H9 (cell line): ENCODE measurements at regions not wholly inside any gene's neighbourhood (a gene's known extent, or its start where the extent isn't known, plus 50 kb on each side); places are given as distances from the start of the nearest gene placed in this dataset.

Experiments used
- DNase-seq: peaks from one replicate; pipeline ENCODE4 v3.0.0-alpha.2; 2017
- H2AFZ ChIP-seq: one replicate; pipeline ENCODE4 v1.6.1; 2013; ENCODE audit warnings: mild to moderate bottlenecking, low read length, control low read depth, moderate library complexity
- H2AK5ac ChIP-seq: 2 replicates; pipeline ENCODE4 v1.6.1; 2013; ENCODE audit warnings: low read length, control low read depth, mixed read lengths; ENCODE audit not compliant: insufficient read length
- H2BK120ac ChIP-seq: one replicate; pipeline ENCODE4 v1.6.1; 2013; ENCODE audit warnings: low read depth, mild to moderate bottlenecking, low read length, control low read depth, inconsistent platforms; ENCODE audit not compliant: poor library complexity, severe bottlenecking
- H2BK12ac ChIP-seq: 2 replicates; pipeline ENCODE4 v1.6.1; 2013; ENCODE audit warnings: low read length, control low read depth, mixed read lengths, low read depth; ENCODE audit not compliant: insufficient read length
- H2BK15ac ChIP-seq: 2 replicates; pipeline ENCODE4 v1.6.1; 2013; ENCODE audit warnings: low read depth, low read length, control low read depth
- H2BK20ac ChIP-seq: one replicate; pipeline ENCODE4 v1.6.1; 2013; ENCODE audit warnings: low read depth, mild to moderate bottlenecking, low read length, control low read depth, inconsistent platforms; ENCODE audit not compliant: poor library complexity, severe bottlenecking
- H2BK5ac ChIP-seq: 2 replicates; pipeline ENCODE4 v1.6.1; 2013; ENCODE audit warnings: low read length, control low read depth, mixed read lengths; ENCODE audit not compliant: insufficient read length
- H3K14ac ChIP-seq: 2 replicates; pipeline ENCODE4 v1.6.1; 2013; ENCODE audit warnings: low read length, control low read depth; ENCODE audit not compliant: insufficient read depth
- H3K18ac ChIP-seq: 2 replicates; pipeline ENCODE4 v1.6.1; 2013; ENCODE audit warnings: low read depth, mild to moderate bottlenecking, mixed read lengths, low read length, control low read depth; ENCODE audit not compliant: insufficient read length
- H3K23ac ChIP-seq: 2 replicates; pipeline ENCODE4 v1.6.1; 2013; ENCODE audit warnings: low read length, control low read depth, mixed read lengths, low read depth; ENCODE audit not compliant: insufficient read length
- H3K23me2 ChIP-seq: 2 replicates; pipeline ENCODE4 v1.6.1; 2013; ENCODE audit warnings: low read depth, mild to moderate bottlenecking, mixed read lengths, low read length, control low read depth; ENCODE audit not compliant: insufficient read length, poor library complexity, severe bottlenecking
- H3K27ac ChIP-seq: 2 replicates; pipeline ENCODE4 v1.5.1; 2013; ENCODE audit warnings: low read length, control low read depth, mixed read lengths, low read depth; ENCODE audit not compliant: insufficient read length
- H3K27me3 ChIP-seq: 2 replicates; pipeline ENCODE4 v1.6.1; 2013; ENCODE audit warnings: low read length, control low read depth, inconsistent platforms; ENCODE audit not compliant: insufficient read depth
- H3K4ac ChIP-seq: 2 replicates; pipeline ENCODE4 v1.6.1; 2013; ENCODE audit warnings: low read depth, mild to moderate bottlenecking, control low read depth, inconsistent platforms, low read length, moderate library complexity
- H3K4me1 ChIP-seq: 2 replicates; pipeline ENCODE4 v1.6.1; 2013; ENCODE audit warnings: low read length, control low read depth, inconsistent platforms; ENCODE audit not compliant: insufficient read depth
- H3K4me2 ChIP-seq: 2 replicates; pipeline ENCODE4 v1.6.1; 2013; ENCODE audit warnings: low read length, control low read depth, mixed read lengths; ENCODE audit not compliant: insufficient read length, insufficient read depth
- H3K56ac ChIP-seq: 2 replicates; pipeline ENCODE4 v1.6.1; 2013; ENCODE audit warnings: low read depth, mild to moderate bottlenecking, mixed read lengths, low read length, control low read depth; ENCODE audit not compliant: insufficient read length
- H3K79me1 ChIP-seq: 2 replicates; pipeline ENCODE4 v1.6.1; 2013; ENCODE audit warnings: low read depth, mild to moderate bottlenecking, moderate library complexity, low read length, control low read depth, inconsistent platforms; ENCODE audit not compliant: insufficient read depth, poor library complexity, severe bottlenecking
- H3K79me2 ChIP-seq: 2 replicates; pipeline ENCODE4 v1.6.1; 2013; ENCODE audit warnings: low read length, control low read depth, inconsistent platforms; ENCODE audit not compliant: insufficient read depth
- H3K9ac ChIP-seq: 2 replicates; pipeline ENCODE4 v1.6.1; 2013; ENCODE audit warnings: low read length, control low read depth, mixed read lengths; ENCODE audit not compliant: insufficient read length; ENCODE audit errors: extremely low read depth
- H3K9me3 ChIP-seq: one replicate; pipeline ENCODE4 v1.6.1; 2013; ENCODE audit warnings: low read depth, low read length, inconsistent platforms; ENCODE audit not compliant: control insufficient read depth
- H3T11ph ChIP-seq: one replicate; pipeline ENCODE4 v1.6.1; 2013; ENCODE audit warnings: mild to moderate bottlenecking, low read length, control low read depth, inconsistent platforms
- H4K20me1 ChIP-seq: one replicate; pipeline ENCODE4 v1.6.1; 2013; ENCODE audit not compliant: control insufficient read depth, insufficient read length, insufficient read depth
- H4K5ac ChIP-seq: 2 replicates; pipeline ENCODE4 v1.6.1; 2013; ENCODE audit warnings: low read depth, mild to moderate bottlenecking, mixed read lengths, low read length, control low read depth; ENCODE audit not compliant: insufficient read length
- H4K8ac ChIP-seq: replicated peaks from 2 replicates; pipeline ENCODE4 v1.6.1; 2013; ENCODE audit warnings: low read length, control low read depth, mixed read lengths, low read depth; ENCODE audit not compliant: insufficient read length
- H4K91ac ChIP-seq: 2 replicates; pipeline ENCODE4 v1.6.1; 2013; ENCODE audit warnings: low read depth, mild to moderate bottlenecking, moderate library complexity, mixed read lengths, low read length, control low read depth; ENCODE audit not compliant: insufficient read length
- H3K27ac Mint-ChIP-seq, 3 experiments: 2 replicates in 2 of 3; 3 replicates in 1 of 3; pipeline ENCODE4 v1.8.0; 2020 to 2021; ENCODE audit warnings: mixed read lengths in 3 of 3, mild to moderate bottlenecking in 1 of 3, moderate library complexity in 1 of 3
- H3K27me3 Mint-ChIP-seq: 2 replicates; pipeline ENCODE4 v1.8.0; 2021; ENCODE audit warnings: low read depth, mild to moderate bottlenecking, moderate library complexity, mixed read lengths
- H3K36me3 Mint-ChIP-seq, 3 experiments: 2 replicates in 2 of 3; 3 replicates in 1 of 3; pipeline ENCODE4 v1.8.0; 2020 to 2021; ENCODE audit warnings: low read depth in 3 of 3, mixed read lengths in 3 of 3; ENCODE audit not compliant: insufficient read depth in 1 of 3
- H3K4me1 Mint-ChIP-seq, 2 experiments: 2 replicates each; pipeline ENCODE4 v1.8.0; 2020; ENCODE audit warnings: mixed read lengths in 2 of 2
- H3K4me3 Mint-ChIP-seq, 2 experiments: 2 replicates in 1 of 2; 3 replicates in 1 of 2; pipeline ENCODE4 v1.8.0; 2020 to 2021; ENCODE audit warnings: mild to moderate bottlenecking in 2 of 2, mixed read lengths in 2 of 2, moderate library complexity in 1 of 2
- H3K9me3 Mint-ChIP-seq, 2 experiments: 2 replicates in 1 of 2; 3 replicates in 1 of 2; pipeline ENCODE4 v1.8.0; 2020; ENCODE audit warnings: mild to moderate bottlenecking in 2 of 2, mixed read lengths in 2 of 2, moderate library complexity in 1 of 2
- CTCF ChIP-seq: fragments of 200-600 bp; sonication (generic); conservative IDR thresholded peaks from 3 replicates; pipeline ENCODE4 v1.8.0; 2021; ENCODE audit warnings: antibody characterized with exemption, mild to moderate bottlenecking

GRCh38 chr2:236644067-236644466 is 74.4 kb downstream of the ACKR3 start:
- Histone ChIP-seq H4K91ac (no peak overlapping the region), H3K23me2 (no peaks in the 10 kb centered on the region), H2AK5ac (no peak overlapping the region), H3K9ac (no peak overlapping the region), H2BK15ac (no peak overlapping the region), H3K14ac (no peak overlapping the region), H3K9me3 (no peaks in the 10 kb centered on the region), H3K27me3 (no peaks in the 10 kb centered on the region), H2AFZ (no peak overlapping the region), H4K20me1 (no peaks in the 10 kb centered on the region), H2BK12ac (no peak overlapping the region), H3K27ac (no peak overlapping the region), H2BK120ac (no peak overlapping the region), H2BK5ac (no peak overlapping the region), H3K4ac (no peak overlapping the region), H4K5ac (no peak overlapping the region), H3K4me1 (no peaks in the 10 kb centered on the region), H3K4me2 (no peak overlapping the region), H3K18ac (no peak overlapping the region), H3K56ac (no peak overlapping the region), H3K79me2 (no peaks in the 10 kb centered on the region), H3T11ph (no peak overlapping the region), H3K23ac (no peak overlapping the region), H3K79me1 (no peaks in the 10 kb centered on the region), H4K8ac (no peak overlapping the region), H2BK20ac (no peak overlapping the region)
- Mint-ChIP-seq H3K27ac (no peak overlapping the region), H3K4me3 (no peak overlapping the region), H3K36me3 (peaks cover 0 to 5% (median 0%) of the 10 kb centered on the region in 3 experiments; a peak in 1 of 7 replicates), H3K27me3 (peaks cover 11% of the 10 kb centered on the region), H3K9me3 (peaks cover 0 to 3% of the 10 kb centered on the region in 2 experiments; a peak in 3 of 5 replicates), H3K4me1 (peaks cover 13 to 15% of the 10 kb centered on the region in 2 experiments)
- no peak for DNase-seq
- TF ChIP-seq CTCF: no peak
